ENCODE measurements at regions not wholly inside any gene's neighbourhood (a gene's known extent, or its start where the extent isn't known, plus 50 kb on each side); places are given as distances from the start of the nearest gene placed in this dataset.

GRCh38 chr6:129764761-129765407, 54.9 kb upstream of the ARHGAP18 start:
- Histone ChIP-seq H3K36me3 (no peaks in the 10 kb centered on the region), H3K9ac (no peak overlapping the region), H3K27me3 (peaks cover 22 to 31% (median 27%) of the 10 kb centered on the region in 11 experiments), H3K27ac (no peak overlapping the region), H3K4me1 (peaks cover 11 to 26% (median 16%) of the 10 kb centered on the region in 10 experiments), H4K20me1 (no peaks in the 10 kb centered on the region), H3K9me3 (replicated peaks in 1 of 11) (no peaks in the 10 kb centered on the region), H3K4me2 (peak overlapping the region in 5 of 11 experiments; percentile 15 to 60 (median 49); a peak in 9 of 22 replicates), H3K4me3 (no peak overlapping the region)
- TF ChIP-seq Cebpa-rat (IDR thresholded peaks at IDR 0.05), result no peak

DNA sequence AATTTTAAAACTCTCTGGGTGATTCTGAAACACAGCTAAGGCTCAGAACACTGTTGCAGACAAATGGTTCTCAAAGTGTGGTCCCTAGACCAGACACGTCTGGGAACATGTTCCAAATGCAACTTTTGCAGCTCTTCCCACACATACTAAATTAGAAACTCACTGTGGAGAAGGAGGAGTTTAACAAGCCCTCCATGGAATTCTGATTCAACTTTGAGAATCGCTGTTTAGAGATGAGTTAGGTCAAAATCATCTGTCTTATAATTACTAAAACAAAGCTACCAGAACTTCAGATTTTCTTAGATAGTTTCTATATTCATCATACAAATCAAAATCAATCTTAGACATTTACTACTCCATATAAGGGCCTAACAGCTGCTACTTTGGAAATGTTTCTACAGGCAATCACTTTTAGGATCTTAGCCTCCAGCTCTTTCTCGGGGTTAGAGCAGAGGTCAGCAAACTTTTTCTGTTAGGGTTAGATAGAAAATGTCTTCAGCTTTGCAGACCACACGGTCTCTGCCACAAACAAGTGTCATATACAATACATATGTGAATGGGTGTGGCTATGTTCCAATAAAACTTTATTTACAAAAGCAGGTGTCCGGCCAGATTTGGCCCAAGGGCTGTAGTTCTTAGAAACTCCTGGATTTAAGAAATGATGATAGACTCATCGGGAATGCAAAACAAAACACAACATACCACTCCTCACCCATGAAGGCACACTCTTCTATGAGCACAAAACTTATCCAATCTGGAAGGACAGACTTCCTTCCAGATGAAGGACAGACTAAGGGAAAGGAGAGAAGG, 50.0 kb upstream of the ARHGAP18 start:
- H3K4me3 ChIP-seq, result no peak overlapping the region
- no peaks in the 10 kb centered on the region for H3K36me3 ChIP-seq
- H3K4me1 ChIP-seq, result peaks cover 0 to 7% (median 3%) of the 10 kb centered on the region in 10 experiments; a peak in 9 of 20 replicates
- no peaks in the 10 kb centered on the region for H3K27me3 ChIP-seq
- no peak overlapping the region for H3K9ac ChIP-seq
- H3K4me2 ChIP-seq, result no peak overlapping the region
- H4K20me1 ChIP-seq, result no peaks in the 10 kb centered on the region
- no peak overlapping the region for H3K27ac ChIP-seq
- TF ChIP-seq Cebpa-rat (IDR thresholded peaks at IDR 0.05), result no peak
- H3K9me3 ChIP-seq (replicated peaks in 1 of 11), result no peaks in the 10 kb centered on the region

Measured in BLaER1 treated with 17β-estradiol and CSF1 and Interleukin-3, amounts not matched to agents 10 nM and 100 nM (cell line).